ENCODE measurements at regions not wholly inside any gene's neighbourhood (a gene's known extent, or its start where the extent isn't known, plus 50 kb on each side); places are given as distances from the start of the nearest gene placed in this dataset.

GRCh38 chr3:109387201-109387600 is 49.9 kb upstream of the DPPA4 start:
- TF ChIP-seq, protein P1, sequence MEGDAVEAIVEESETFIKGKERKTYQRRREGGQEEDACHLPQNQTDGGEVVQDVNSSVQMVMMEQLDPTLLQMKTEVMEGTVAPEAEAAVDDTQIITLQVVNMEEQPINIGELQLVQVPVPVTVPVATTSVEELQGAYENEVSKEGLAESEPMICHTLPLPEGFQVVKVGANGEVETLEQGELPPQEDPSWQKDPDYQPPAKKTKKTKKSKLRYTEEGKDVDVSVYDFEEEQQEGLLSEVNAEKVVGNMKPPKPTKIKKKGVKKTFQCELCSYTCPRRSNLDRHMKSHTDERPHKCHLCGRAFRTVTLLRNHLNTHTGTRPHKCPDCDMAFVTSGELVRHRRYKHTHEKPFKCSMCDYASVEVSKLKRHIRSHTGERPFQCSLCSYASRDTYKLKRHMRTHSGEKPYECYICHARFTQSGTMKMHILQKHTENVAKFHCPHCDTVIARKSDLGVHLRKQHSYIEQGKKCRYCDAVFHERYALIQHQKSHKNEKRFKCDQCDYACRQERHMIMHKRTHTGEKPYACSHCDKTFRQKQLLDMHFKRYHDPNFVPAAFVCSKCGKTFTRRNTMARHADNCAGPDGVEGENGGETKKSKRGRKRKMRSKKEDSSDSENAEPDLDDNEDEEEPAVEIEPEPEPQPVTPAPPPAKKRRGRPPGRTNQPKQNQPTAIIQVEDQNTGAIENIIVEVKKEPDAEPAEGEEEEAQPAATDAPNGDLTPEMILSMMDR (IDR thresholded peaks at IDR 0.05; ENCODE audit: low read length) = no peak
- TF ChIP-seq EZH2 (optimal IDR thresholded peaks at IDR 0.05; ENCODE audit: low read depth, low read length) = no peak
